Adrenal gland (tissue), 5 donors: ENCODE measurements at regions not wholly inside any gene's neighbourhood (a gene's known extent, or its start where the extent isn't known, plus 50 kb on each side); places are given as distances from the start of the nearest gene placed in this dataset.

ENCODE experiments used
- CTCF ChIP-seq, 6 experiments: fragments of 450-650 bp in 4 of 6; fragments of 200-600 bp in 2 of 6; sonication (generic) in 1 of 6; IDR thresholded peaks; 1 replicate in 5 of 6; 2 replicates in 1 of 6; pipeline versions ENCODE4 v1.5.1 to v1.8.0; 2016 to 2021; ENCODE audit warnings: antibody characterized with exemption in 6 of 6, mild to moderate bottlenecking in 2 of 6, moderate library complexity in 1 of 6
- POLR2A ChIP-seq, 2 donors: fragments of 450-650 bp; IDR thresholded peaks; one replicate each; pipeline ENCODE4 v1.6.1; 2017; ENCODE audit warnings: antibody characterized with exemption in 2 of 2, mild to moderate bottlenecking in 2 of 2, moderate library complexity in 1 of 2
- donor health status: DM: no; HTN: no; CAD: no.

DNA sequence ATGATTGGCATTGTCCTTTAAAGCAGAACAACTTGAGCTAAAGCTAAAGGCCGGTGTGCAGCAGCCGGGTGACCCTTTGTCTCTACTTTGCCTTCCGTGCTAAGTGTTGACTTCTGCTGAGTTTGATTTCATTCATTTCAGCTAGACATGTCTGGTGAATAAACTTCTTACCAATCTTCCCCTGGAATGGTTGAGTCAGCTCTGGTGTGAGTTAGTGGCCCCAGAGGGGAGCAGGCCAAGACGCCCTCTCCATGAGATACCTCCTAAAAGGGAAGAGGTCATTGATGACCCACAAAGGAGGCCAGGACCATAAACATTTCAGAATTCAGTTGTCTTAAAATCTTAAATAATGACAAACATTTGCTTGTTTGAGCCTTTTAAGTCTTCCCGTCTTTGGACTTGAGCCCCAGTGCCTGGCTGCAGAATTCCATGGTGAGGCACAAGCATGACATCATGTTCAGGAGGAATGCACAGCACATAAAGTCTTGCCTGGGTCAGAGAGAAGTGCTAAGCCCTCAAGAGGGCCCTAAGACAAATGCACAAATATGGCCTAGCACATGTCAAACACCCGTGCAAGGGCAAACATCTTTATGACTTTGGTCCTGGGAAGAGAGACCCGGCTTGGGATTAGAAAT is 96.3 kb upstream of the NEDD9 start:
- no peak for TF ChIP-seq CTCF (IDR thresholded peaks at IDR 0.05)
- no peak for TF ChIP-seq POLR2A (IDR thresholded peaks at IDR 0.05)
